ENCODE measurements at regions not wholly inside any gene's neighbourhood (a gene's known extent, or its start where the extent isn't known, plus 50 kb on each side); places are given as distances from the start of the nearest gene placed in this dataset.

- H3K4me3 ChIP-seq (ENCODE audit: low read depth, low read length), result no peak overlapping the region
- TF ChIP-seq CTCF (IDR thresholded peaks at IDR 0.05; ENCODE audit: borderline replicate concordance, insufficient read depth, low read depth, low read length), result no peak
Measured at GRCh38 chr6:81556551-81556950, 195.9 kb downstream of the TENT5A start.

- TF ChIP-seq CTCF (IDR thresholded peaks at IDR 0.05; ENCODE audit: borderline replicate concordance, insufficient read depth, low read depth, low read length), result no peak
- no peak overlapping the region for H3K4me3 ChIP-seq (ENCODE audit: low read depth, low read length)
Measured at GRCh38 chr6:81553216-81553615, 199.3 kb downstream of the TENT5A start.

- H3K4me3 ChIP-seq (ENCODE audit: low read depth, low read length), result no peak overlapping the region
- no peak for TF ChIP-seq CTCF (IDR thresholded peaks at IDR 0.05; ENCODE audit: borderline replicate concordance, insufficient read depth, low read depth, low read length)
Measured at GRCh38 chr6:81552644-81553043, 199.8 kb downstream of the TENT5A start.

GRCh38 chr6:81547149-81547548, 205.3 kb downstream of the TENT5A start:
- no peak for TF ChIP-seq CTCF (IDR thresholded peaks at IDR 0.05; ENCODE audit: borderline replicate concordance, insufficient read depth, low read depth, low read length)
- no peak overlapping the region for H3K4me3 ChIP-seq (ENCODE audit: low read depth, low read length)

- H3K4me3 ChIP-seq (ENCODE audit: low read depth, low read length), result no peak overlapping the region
- TF ChIP-seq CTCF (IDR thresholded peaks at IDR 0.05; ENCODE audit: borderline replicate concordance, insufficient read depth, low read depth, low read length), result no peak
Measured at GRCh38 chr6:81534934-81535465, 217.5 kb downstream of the TENT5A start.

- no peak for TF ChIP-seq CTCF (IDR thresholded peaks at IDR 0.05; ENCODE audit: borderline replicate concordance, insufficient read depth, low read depth, low read length)
- H3K4me3 ChIP-seq (ENCODE audit: low read depth, low read length), result no peak overlapping the region
Measured at GRCh38 chr6:81531869-81532561, 220.5 kb downstream of the TENT5A start.

- TF ChIP-seq CTCF (IDR thresholded peaks at IDR 0.05; ENCODE audit: borderline replicate concordance, insufficient read depth, low read depth, low read length), result no peak
- H3K4me3 ChIP-seq (ENCODE audit: low read depth, low read length), result no peak overlapping the region
Measured at GRCh38 chr6:81517455-81517854, 235.0 kb downstream of the TENT5A start.
